ENCODE measurements at regions not wholly inside any gene's neighbourhood (a gene's known extent, or its start where the extent isn't known, plus 50 kb on each side); places are given as distances from the start of the nearest gene placed in this dataset.
"Not testable (repeated sequence)": the region's sequence is repeated elsewhere in the genome, so short reads cannot be mapped to it uniquely, and the experiment has no call there.

DNA sequence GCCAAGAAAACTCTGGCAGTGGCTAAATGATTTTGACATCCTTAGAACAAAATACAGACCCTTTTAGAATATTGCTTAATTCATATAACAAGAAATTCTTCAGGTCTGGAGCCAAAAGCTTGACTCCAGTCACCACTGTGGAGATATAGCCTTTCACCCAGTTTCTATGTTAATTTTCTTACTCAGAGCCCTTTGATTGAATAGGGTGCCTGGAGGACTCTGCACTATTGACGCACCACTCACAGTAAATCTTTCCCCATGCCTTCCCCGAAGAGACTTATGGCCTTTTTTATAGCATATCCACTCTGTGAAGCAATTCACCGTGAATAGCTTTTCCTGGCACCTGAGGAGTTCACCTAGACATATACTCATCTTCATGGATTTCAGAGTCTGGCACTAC, 613.8 kb downstream of the ZWINT start:
- no peak for DNase-seq (ENCODE audit: low spot score)

DNA sequence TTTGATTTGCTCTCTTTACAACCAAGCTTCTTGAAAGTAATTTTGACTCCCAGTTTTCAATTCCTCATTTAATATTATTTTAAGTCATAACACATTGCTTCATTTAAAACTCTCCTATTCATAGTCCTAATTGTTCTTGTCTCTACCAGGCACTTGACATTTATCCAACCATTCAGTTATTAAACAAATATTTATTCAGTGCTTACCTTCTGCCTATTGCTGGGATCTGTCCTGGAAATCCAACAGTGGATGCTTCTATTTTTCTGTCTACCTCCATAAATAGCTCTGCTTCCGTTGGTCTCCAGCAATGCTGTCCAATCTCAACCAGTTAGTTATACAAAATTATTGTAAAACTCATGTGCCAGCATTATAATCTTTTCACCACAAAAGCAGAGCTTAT, 615.1 kb downstream of the ZWINT start:
- no peak for DNase-seq (ENCODE audit: low spot score)

GRCh38 chr10:55742487-55742886, 618.6 kb downstream of the ZWINT start:
- no peak for DNase-seq (ENCODE audit: low spot score)

- not testable (repeated sequence) for DNase-seq (ENCODE audit: low spot score)
These were observed 620.3 kb downstream of the ZWINT start for GRCh38 chr10:55740767-55741166.

GRCh38 chr10:55740110-55740509, 620.9 kb downstream of the ZWINT start:
- DNase-seq (ENCODE audit: low spot score): no peak

GRCh38 chr10:55734112-55734511, 626.9 kb downstream of the ZWINT start:
- DNase-seq (ENCODE audit: low spot score): no peak

DNA sequence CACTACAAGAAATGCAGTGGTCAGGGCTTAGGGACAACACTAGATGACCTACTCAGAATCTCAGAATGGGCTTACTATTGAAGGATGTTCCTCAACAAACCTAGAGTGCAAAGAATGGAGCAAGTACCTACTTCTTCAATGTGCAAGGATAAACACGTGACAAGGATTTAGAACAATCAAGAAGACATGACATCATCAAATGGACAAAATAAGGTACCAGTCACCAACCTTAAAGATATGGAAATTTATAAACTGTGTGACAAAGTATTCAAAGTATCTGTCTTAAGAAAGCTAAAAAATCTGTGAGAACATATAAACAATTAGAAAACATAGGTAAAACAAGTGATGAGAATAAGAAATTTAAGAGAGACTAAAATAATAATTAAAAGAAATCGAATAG, 656.1 kb downstream of the ZWINT start:
- DNase-seq (ENCODE audit: low spot score): no peak

GRCh38 chr10:55668326-55668922, 692.6 kb downstream of the ZWINT start:
- no peak for DNase-seq (ENCODE audit: low spot score)

DNA sequence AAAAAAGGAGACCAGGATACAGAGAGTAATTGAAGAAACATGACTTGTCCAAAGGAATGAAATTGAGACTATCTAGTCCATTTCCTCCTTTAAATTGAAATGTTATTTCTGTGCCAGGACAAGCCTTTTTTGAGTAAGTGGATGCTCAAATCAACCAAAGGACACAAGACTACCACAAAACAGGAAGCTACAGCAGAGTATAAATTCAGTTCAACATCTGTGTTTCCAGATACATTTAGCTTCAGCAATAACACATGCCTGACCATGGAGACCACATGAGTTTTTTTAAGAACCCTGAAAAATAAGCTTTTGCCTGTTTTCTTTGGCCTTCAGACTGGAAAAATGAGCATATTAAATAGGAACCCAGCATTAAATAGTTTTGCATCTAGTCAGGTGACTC, 707.5 kb downstream of the ZWINT start:
- DNase-seq (ENCODE audit: low spot score): no peak

DNA sequence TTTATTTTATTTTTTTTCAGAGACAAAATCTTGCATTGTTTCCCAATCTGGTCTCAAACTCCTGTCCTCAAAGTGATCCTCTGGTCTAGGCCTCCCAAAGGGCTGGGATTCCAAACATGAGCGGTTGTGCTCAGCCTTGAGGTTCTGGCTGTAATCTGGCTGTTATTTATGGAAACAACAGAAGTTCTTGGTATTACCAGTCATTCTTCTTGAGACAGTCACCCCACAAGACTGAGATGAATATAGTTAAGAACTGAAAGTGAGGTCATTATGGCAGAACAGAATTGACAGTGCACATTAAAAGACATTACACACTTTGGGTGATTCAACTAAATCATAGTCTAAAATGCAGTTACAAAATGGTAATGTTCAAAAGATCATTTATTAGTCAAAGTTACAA, 719.5 kb downstream of the ZWINT start:
- DNase-seq (ENCODE audit: low spot score): no peak

DNA sequence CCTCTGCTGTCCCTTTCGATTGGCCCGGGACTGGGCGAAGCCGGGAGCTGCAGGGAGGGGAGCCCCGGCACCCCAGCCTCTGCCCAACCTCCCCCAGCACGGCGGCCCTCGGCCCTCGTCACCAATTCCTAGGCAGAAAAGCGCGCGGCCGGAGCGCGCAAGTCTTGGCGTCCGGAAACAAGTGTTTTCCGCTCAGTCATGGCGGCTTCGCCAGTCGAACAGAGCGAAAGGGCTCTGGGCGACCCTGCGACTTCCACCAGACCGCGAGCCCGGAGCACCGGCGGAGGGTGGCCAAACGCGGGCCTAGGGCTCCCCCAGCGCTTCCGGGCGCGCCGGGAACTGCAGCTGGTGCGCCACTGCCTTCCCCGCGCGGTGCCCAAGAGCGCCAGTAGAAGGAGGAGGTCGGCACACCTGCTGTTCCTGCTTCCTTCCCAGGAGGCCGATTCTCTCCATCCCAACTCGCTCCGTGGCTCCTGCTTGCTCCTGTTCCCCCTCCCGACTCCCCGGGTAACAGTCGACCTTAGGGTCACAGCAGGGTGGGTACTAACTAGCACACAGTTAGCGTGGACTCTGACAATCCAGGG, 729.9 kb downstream of the ZWINT start:
- peak; percentile 73 for DNase-seq (ENCODE audit: low spot score)

DNA sequence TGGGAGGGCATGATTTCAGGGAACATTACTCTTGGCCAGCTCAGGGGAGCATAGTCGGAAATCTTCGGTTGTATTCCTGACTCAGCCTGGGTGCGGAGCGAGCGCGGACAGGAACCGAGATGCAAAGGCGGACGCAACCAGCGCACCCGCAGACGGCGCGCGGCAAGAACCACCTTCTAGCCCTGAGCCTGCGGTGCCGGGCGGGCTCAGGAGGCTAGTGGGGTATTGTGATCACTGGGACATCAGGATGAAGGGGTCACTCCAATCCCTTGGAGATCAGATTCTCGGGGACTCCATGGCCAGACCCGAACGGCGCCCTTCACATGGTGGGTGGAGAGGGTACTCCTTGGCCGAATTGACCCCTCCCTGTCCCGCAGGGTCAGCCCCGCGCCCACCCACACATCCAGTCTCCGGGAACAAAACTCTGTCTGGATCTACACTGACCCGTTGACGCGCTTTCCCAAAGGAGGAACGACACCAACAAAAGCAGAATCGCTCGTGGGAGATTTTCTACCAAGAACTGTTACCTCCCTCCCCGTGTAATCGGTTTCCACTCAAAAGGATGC, 730.5 kb downstream of the ZWINT start:
- peak; percentile 13 for DNase-seq (ENCODE audit: low spot score)

GRCh38 chr10:55629793-55630490, 731.1 kb downstream of the ZWINT start:
- DNase-seq (ENCODE audit: low spot score): peak; percentile 46

GRCh38 chr10:55628260-55628701, 732.8 kb downstream of the ZWINT start:
- DNase-seq (ENCODE audit: low spot score): peak; percentile 5

DNA sequence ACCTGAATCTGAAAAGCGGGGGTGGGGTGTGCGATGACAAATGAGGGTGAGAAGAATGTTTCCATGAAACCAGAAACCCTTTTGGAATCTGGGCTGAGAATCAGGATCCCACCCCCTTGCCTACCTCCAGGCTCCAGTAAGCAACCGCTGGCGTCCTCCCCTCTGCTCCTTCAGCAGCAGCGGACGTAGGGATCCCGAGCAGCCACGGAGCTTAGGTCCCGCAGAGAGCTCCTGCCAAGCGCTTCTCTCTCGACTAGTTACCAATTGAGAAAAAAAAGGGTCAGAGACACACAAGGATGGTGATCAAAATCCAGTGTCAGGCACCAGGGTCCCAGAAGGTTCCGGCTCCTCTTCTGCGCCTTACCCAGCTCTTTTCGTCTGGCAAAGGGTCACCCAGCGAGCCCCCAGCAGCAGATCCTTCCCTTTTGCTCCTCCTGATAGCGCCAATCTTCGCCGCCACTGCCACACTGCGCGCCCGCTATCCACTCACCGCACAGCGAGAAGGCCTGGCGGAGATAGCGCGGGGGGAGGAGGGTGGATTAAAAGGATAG, 733.5 kb downstream of the ZWINT start:
- DNase-seq (ENCODE audit: low spot score): no peak

GRCh38 chr10:55601690-55602478, 759.2 kb downstream of the ZWINT start:
- DNase-seq (ENCODE audit: low spot score): not testable (repeated sequence)

GRCh38 chr10:55551603-55552002, 750.6 kb upstream of the PCDH15 start:
- DNase-seq (ENCODE audit: low spot score): no peak

GRCh38 chr10:55550236-55550635, 749.2 kb upstream of the PCDH15 start:
- no peak for DNase-seq (ENCODE audit: low spot score)

GRCh38 chr10:55537497-55537896, 736.5 kb upstream of the PCDH15 start:
- not testable (repeated sequence) for DNase-seq (ENCODE audit: low spot score)

- DNase-seq (ENCODE audit: low spot score): no peak
These were observed 718.2 kb upstream of the PCDH15 start for GRCh38 chr10:55519264-55519663.

DNA sequence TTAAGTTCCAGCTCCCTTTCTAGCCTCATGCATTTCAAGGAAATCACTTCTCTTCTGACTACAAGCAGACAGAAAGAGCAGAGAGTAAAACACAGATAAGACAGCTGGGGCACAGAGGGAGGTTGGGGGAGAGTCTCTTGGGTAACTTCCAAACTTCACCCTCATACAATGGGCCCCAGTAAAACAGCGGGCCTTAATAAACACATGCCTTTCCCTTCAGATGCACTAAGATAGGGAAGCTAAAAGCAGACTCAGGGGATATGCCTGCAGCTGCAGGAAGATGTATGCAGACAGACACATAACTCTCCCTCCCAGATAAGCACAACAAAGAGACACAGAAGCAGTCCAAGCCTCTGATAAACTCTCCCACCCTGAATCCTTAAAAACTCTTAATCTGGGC, 717.4 kb upstream of the PCDH15 start:
- not testable (repeated sequence) for DNase-seq (ENCODE audit: low spot score)

- no peak for DNase-seq (ENCODE audit: low spot score)
These were observed 708.1 kb upstream of the PCDH15 start for GRCh38 chr10:55509168-55509567.
